HG02870 (cell line): ENCODE measurements at regions not wholly inside any gene's neighbourhood (a gene's known extent, or its start where the extent isn't known, plus 50 kb on each side); places are given as distances from the start of the nearest gene placed in this dataset.

Experiments
- ATAC-seq: cut with Tn5 transposase; IDR thresholded peaks from one replicate; pipeline ENCODE4 v1.9.1; 2021; ENCODE audit warnings: mild to moderate bottlenecking, moderate library complexity; ENCODE audit not compliant: unreplicated experiment

DNA sequence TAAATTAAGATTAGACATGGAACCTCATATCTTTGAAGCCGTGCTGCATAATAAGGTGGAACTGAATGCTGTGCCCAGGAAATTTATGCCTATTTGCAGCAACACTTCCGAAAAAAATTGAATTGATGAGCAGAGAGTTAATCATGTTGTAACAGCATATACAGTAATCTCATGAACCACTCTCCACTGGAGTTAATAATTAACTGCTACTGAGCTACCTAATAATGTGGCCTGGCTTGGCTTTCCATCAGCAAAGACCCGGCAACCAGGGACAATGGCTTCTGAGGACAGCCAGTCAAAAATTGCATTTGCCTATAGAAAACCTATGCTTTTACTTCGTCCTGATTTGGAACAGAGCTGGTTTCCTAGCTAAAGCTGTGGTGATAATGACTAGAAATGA lies 63.8 kb upstream of the GATB start:
- no peak for ATAC-seq

DNA sequence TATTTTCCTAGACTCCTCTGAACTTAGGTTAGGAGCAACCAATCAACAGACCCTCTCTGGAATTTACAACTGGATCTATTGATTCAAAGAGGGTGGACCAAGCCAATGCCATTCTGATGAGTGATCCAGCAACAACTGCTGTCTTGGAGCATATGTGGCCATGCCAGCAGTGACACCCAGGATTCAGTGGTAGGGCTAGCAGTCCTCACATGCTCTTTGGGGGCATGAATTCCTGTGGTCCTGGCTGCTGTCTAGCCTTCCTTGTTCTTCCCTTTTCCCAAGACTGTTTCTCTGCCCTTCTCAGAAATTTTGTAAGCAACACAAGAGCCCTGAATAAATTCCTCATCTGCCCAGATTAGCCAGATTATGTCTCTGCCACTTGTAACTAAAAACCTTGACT lies 61.5 kb upstream of the GATB start:
- ATAC-seq: no peak

DNA sequence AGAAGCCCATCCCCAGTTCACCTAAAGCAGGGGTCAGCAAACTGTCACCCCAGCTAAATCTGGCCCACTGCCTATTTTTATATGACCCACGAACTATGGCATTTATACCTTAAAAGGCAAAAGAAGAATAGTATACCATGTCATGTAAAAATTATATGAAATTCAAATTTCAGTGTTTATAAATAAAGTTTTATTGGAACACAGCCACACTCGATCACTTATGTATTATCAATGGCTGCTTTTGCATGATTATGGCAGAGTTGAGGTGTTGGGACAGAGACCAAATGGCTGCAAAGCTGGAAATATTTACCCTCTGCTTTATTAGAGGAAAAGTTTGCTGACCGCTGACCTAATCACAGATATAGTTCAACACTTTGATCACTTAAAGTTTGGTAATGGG lies 59.2 kb upstream of the GATB start:
- no peak for ATAC-seq

DNA sequence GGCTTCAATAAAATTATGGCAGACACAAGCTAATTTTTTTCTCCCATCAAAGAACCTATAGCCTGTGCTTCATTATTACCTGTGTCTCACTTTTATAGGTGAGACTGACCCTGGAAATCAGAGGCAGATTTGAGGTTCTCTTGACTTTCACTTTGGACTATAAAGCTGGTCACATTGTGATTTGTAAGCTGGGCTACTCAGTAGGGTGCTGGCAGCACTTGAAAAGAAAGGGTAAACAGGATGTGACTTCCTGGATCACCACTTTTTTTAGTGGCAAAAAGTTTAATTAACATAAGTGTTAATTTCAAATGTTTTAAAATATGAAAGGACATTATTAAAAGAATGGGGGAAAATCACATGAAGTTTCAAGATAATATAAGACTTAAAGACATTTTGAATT lies 50.6 kb upstream of the GATB start:
- no peak for ATAC-seq
